ENCODE measurements at regions not wholly inside any gene's neighbourhood (a gene's known extent, or its start where the extent isn't known, plus 50 kb on each side); places are given as distances from the start of the nearest gene placed in this dataset.

DNA sequence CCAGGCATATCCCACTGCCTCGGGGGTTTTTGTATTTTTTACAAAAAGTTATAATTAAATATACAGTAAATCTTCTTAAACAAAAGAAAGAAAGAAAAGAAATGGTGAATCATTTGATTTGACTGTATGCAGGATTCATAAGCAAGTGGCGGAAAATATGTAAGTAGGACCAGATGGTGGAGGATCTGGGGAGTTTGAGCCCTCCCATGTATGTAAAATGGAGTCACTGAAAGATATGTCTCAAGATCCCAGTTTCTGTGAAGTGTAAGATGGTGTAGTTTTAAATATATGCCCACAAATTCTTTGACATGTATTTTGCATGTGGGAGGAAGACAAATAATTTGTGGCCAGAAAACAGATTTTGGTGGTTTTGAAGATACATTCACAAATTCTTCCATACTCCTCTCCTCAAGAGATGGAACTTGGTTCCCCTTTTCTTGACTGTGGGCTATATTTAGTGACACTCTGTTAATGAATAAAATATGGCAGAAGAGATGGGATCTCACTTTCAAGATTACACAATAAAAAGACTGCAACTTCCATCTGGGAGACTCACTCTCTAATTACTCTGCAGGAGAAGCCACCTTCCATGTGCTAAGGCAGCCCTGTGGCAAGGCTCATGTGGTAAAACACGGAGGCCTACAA, 133.6 kb upstream of the S100G start:
- Mint-ChIP-seq H3K9me3 (ENCODE audit: unreplicated experiment) (no peaks in the 10 kb centered on the region), H3K27me3 (ENCODE audit: unreplicated experiment) (no peaks in the 10 kb centered on the region), H3K36me3 (ENCODE audit: unreplicated experiment) (no peaks in the 10 kb centered on the region), H3K27ac (ENCODE audit: unreplicated experiment) (no peak overlapping the region), H3K4me1 (ENCODE audit: unreplicated experiment) (peaks cover 16% of the 10 kb centered on the region), H3K4me3 (ENCODE audit: unreplicated experiment) (no peak overlapping the region)
- TF ChIP-seq CTCF (IDR thresholded peaks at IDR 0.05) = no peak
- DNase-seq (ENCODE audit: extremely low spot score, unreplicated experiment) = no peak

DNA sequence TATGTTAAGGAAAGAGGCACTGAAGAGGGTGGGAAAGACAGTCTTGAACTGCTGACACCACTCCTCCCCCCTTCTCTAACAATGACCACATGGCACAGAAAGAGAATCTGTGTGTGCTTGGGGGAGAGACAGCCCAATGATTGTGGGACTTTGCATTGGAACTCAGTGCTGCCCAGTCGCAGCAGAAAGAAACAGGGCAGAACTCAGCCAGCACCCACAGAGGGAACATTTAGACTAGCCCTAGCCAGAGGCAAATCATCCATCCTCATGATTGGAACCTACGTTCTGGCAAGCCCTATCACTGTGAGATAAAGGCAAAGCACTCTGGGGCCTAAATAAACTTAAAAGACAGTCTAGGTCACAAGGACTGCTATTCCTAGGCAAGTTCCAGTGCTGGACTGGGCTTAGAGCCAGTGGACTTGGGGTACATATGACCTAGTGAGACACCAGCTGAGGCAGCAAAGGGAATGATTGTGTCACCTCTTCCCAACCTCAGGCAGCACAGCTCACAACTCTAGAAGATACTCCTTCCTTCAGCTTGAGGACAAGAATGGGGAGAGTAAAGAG, 132.8 kb upstream of the S100G start:
- no peak for DNase-seq (ENCODE audit: extremely low spot score, unreplicated experiment)
- H3K36me3 Mint-ChIP-seq (ENCODE audit: unreplicated experiment) = peaks cover 2% of the 10 kb centered on the region
- peaks cover 8% of the 10 kb centered on the region for H3K4me1 Mint-ChIP-seq (ENCODE audit: unreplicated experiment)
- H3K4me3 Mint-ChIP-seq (ENCODE audit: unreplicated experiment) = no peak overlapping the region
- no peaks in the 10 kb centered on the region for H3K9me3 Mint-ChIP-seq (ENCODE audit: unreplicated experiment)
- no peaks in the 10 kb centered on the region for H3K27me3 Mint-ChIP-seq (ENCODE audit: unreplicated experiment)
- H3K27ac Mint-ChIP-seq (ENCODE audit: unreplicated experiment) = no peak overlapping the region
- TF ChIP-seq CTCF (IDR thresholded peaks at IDR 0.05) = no peak

- no peak for DNase-seq (ENCODE audit: extremely low spot score, unreplicated experiment)
- peaks cover 2% of the 10 kb centered on the region for H3K36me3 Mint-ChIP-seq (ENCODE audit: unreplicated experiment)
- H3K27ac Mint-ChIP-seq (ENCODE audit: unreplicated experiment) = no peak overlapping the region
- no peak for TF ChIP-seq CTCF (IDR thresholded peaks at IDR 0.05)
- no peaks in the 10 kb centered on the region for H3K27me3 Mint-ChIP-seq (ENCODE audit: unreplicated experiment)
- no peak overlapping the region for H3K4me3 Mint-ChIP-seq (ENCODE audit: unreplicated experiment)
- H3K9me3 Mint-ChIP-seq (ENCODE audit: unreplicated experiment) = no peaks in the 10 kb centered on the region
- H3K4me1 Mint-ChIP-seq (ENCODE audit: unreplicated experiment) = peaks cover 4% of the 10 kb centered on the region
Observed at GRCh38 chrX:16518131-16518530, 131.8 kb upstream of the S100G start.

DNA sequence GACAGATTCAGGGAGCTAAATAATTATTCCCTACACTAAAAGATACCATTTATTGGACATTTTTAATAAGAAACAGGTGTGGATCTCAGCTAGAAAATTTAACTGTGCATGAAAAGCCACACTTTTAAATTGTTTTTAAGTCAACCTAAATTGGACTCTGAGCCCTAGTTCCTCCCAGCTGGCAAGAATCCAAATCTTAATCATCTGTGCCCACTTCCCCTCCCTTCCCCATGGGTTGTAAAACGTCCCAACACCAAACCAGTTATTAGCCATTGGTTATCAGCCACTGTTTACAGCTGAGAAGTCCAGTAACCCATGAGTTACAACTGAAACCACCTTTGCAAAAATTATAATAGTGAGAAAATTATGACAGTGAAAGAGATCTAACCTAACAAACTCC, 125.6 kb upstream of the S100G start:
- Mint-ChIP-seq H3K27ac (ENCODE audit: unreplicated experiment) (no peak overlapping the region), H3K9me3 (ENCODE audit: unreplicated experiment) (peaks cover 3% of the 10 kb centered on the region), H3K4me3 (ENCODE audit: unreplicated experiment) (no peak overlapping the region), H3K4me1 (ENCODE audit: unreplicated experiment) (no peaks in the 10 kb centered on the region), H3K36me3 (ENCODE audit: unreplicated experiment) (peaks cover 6% of the 10 kb centered on the region), H3K27me3 (ENCODE audit: unreplicated experiment) (no peaks in the 10 kb centered on the region)
- no peak for TF ChIP-seq CTCF (IDR thresholded peaks at IDR 0.05)
- DNase-seq (ENCODE audit: extremely low spot score, unreplicated experiment) = no peak

GRCh38 chrX:16526003-16526402, 124.0 kb upstream of the S100G start:
- Mint-ChIP-seq H3K9me3 (ENCODE audit: unreplicated experiment) (peaks cover 3% of the 10 kb centered on the region), H3K4me3 (ENCODE audit: unreplicated experiment) (no peak overlapping the region), H3K27ac (ENCODE audit: unreplicated experiment) (no peak overlapping the region), H3K27me3 (ENCODE audit: unreplicated experiment) (no peaks in the 10 kb centered on the region), H3K4me1 (ENCODE audit: unreplicated experiment) (no peaks in the 10 kb centered on the region), H3K36me3 (ENCODE audit: unreplicated experiment) (peaks cover 6% of the 10 kb centered on the region)
- TF ChIP-seq CTCF (IDR thresholded peaks at IDR 0.05) = no peak
- DNase-seq (ENCODE audit: extremely low spot score, unreplicated experiment) = no peak

Data from osteocyte (in vitro differentiated cells).